Gastroesophageal sphincter (tissue), 4 donors: ENCODE measurements at regions not wholly inside any gene's neighbourhood (a gene's known extent, or its start where the extent isn't known, plus 50 kb on each side); places are given as distances from the start of the nearest gene placed in this dataset.

ENCODE experiments used
- ATAC-seq: fragments of 150-250 bp; one replicate; pipeline ENCODE4 v1.9.1; 2016; ENCODE audit warnings: mild to moderate bottlenecking, moderate library complexity
- H3K27ac ChIP-seq, 4 donors: fragments of 200-600 bp; sonication (generic) in 3 of 4; 1 replicate in 3 of 4; 2 replicates in 1 of 4; pipeline ENCODE4 v1.5.1; 2016 to 2019
- H3K27me3 ChIP-seq: fragments of 200-600 bp; sonication (generic); one replicate; pipeline ENCODE4 v1.5.1; 2019
- H3K36me3 ChIP-seq, 2 donors: fragments of 200-600 bp; sonication (generic); one replicate each; pipeline ENCODE4 v1.5.1; 2019; ENCODE audit warnings: control low read depth in 1 of 2
- H3K4me1 ChIP-seq, 3 donors: fragments of 200-600 bp; sonication (generic); 1 replicate in 2 of 3; 2 replicates in 1 of 3; pipeline ENCODE4 v1.5.1; 2016 to 2019; ENCODE audit warnings: control low read depth in 2 of 3
- H3K4me3 ChIP-seq, 2 donors: fragments of 200-600 bp; sonication (generic); one replicate each; pipeline ENCODE4 v1.5.1; 2019; ENCODE audit warnings: mild to moderate bottlenecking in 1 of 2, moderate library complexity in 1 of 2
- H3K9me3 ChIP-seq, 3 donors: fragments of 200-600 bp; sonication (generic); one replicate each; pipeline ENCODE4 v1.5.1; 2017 to 2019; ENCODE audit warnings: control low read depth in 2 of 3
- EP300 ChIP-seq: sonication (generic); formaldehyde crosslinking; IDR thresholded peaks from one replicate; pipeline ENCODE4 v1.6.1; 2017; ENCODE audit warnings: antibody characterized with exemption, mild to moderate bottlenecking
- POLR2A ChIP-seq, 2 donors: fragments of 450-650 bp; IDR thresholded peaks; one replicate each; pipeline ENCODE4 v1.6.1; 2017; ENCODE audit warnings: antibody characterized with exemption in 2 of 2, mild to moderate bottlenecking in 2 of 2, moderate library complexity in 1 of 2
- POLR2AphosphoS5 ChIP-seq: sonication (generic); formaldehyde crosslinking; IDR thresholded peaks from one replicate; pipeline ENCODE4 v1.6.1; 2017; ENCODE audit warnings: antibody characterized with exemption
- WGBS, 2 donors: methylation state at CpG; one replicate each; pipeline ENCODE4 v1.1.5; 2018; ENCODE audit warnings: low coverage in 1 of 2; 5-methylcytosine and 5-hydroxymethylcytosine counted together
- TF ChIP-seq, protein P1 (sequence below), 4 experiments: fragments of 200-600 bp in 2 of 4; fragments of 450-650 bp in 2 of 4; sonication (generic) in 1 of 4; IDR thresholded peaks; one replicate each; pipeline ENCODE4 v1.5.1; 2017 to 2019; ENCODE audit warnings: antibody characterized with exemption in 4 of 4, mild to moderate bottlenecking in 2 of 4, moderate library complexity in 2 of 4

DNA sequence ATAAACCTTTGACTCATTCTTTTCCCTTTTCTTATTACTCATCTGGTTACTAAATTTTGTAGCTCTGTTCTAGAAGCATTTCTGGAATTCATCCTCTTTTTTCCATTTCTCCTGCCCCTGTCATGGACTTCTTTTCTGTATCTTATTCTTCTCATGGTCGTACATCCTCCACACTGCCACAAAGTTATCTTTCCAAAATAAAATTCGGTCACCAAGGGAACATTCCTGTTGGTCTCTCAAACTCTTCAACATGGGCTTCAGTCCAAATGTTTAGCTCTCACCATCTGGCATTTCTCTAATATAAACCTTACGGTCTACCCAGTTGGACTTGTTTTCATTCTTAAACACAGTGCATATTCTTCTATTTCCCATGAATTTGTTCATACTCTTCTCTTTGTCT is 428.8 kb upstream of the ID4 start:
- peaks cover 0 to 10% (median 0%) of the 10 kb centered on the region in 3 donors for H3K4me1 ChIP-seq
- no peaks in the 10 kb centered on the region for H3K36me3 ChIP-seq
- no peak overlapping the region for H3K4me3 ChIP-seq
- ATAC-seq = no peak
- no peak overlapping the region for H3K27ac ChIP-seq
- 19 to 25% methylated on average over 3 of the region's 3 CpGs for WGBS, 2 donors
- H3K9me3 ChIP-seq = peaks cover 0 to 28% (median 0%) of the 10 kb centered on the region in 3 donors
- TF ChIP-seq POLR2A (IDR thresholded peaks at IDR 0.05) = no peak
- TF ChIP-seq, protein P1, sequence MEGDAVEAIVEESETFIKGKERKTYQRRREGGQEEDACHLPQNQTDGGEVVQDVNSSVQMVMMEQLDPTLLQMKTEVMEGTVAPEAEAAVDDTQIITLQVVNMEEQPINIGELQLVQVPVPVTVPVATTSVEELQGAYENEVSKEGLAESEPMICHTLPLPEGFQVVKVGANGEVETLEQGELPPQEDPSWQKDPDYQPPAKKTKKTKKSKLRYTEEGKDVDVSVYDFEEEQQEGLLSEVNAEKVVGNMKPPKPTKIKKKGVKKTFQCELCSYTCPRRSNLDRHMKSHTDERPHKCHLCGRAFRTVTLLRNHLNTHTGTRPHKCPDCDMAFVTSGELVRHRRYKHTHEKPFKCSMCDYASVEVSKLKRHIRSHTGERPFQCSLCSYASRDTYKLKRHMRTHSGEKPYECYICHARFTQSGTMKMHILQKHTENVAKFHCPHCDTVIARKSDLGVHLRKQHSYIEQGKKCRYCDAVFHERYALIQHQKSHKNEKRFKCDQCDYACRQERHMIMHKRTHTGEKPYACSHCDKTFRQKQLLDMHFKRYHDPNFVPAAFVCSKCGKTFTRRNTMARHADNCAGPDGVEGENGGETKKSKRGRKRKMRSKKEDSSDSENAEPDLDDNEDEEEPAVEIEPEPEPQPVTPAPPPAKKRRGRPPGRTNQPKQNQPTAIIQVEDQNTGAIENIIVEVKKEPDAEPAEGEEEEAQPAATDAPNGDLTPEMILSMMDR (IDR thresholded peaks at IDR 0.05) = no peak
- TF ChIP-seq POLR2AphosphoS5 = no peak
- TF ChIP-seq EP300 = no peak
- no peaks in the 10 kb centered on the region for H3K27me3 ChIP-seq

DNA sequence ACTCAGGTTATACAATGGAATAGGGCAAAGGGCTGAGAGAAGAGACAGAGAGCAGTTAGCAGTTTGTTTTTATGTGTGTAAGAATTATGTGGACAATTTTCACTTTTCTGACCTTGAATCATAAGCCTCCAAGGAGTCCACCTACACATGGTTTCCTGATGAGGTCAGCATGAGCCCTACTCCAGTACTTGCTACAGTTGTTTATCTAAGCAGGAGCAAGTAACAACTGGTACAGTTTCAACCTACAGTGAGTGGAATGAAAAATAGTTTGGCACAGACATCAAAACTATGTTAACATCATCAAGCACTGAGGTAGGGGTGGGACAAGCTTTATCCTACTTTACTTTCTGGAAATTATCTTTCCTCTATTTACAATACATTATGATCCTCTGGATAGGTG is 426.7 kb upstream of the ID4 start:
- no peak for ATAC-seq
- TF ChIP-seq, protein P1 (IDR thresholded peaks at IDR 0.05) = no peak
- Histone ChIP-seq H3K36me3 (no peaks in the 10 kb centered on the region), H3K27me3 (no peaks in the 10 kb centered on the region), H3K4me1 (peaks cover 0 to 10% (median 0%) of the 10 kb centered on the region in 3 donors), H3K9me3 (peaks cover 0 to 7% (median 0%) of the 10 kb centered on the region in 3 donors), H3K4me3 (no peak overlapping the region), H3K27ac (no peak overlapping the region)

DNA sequence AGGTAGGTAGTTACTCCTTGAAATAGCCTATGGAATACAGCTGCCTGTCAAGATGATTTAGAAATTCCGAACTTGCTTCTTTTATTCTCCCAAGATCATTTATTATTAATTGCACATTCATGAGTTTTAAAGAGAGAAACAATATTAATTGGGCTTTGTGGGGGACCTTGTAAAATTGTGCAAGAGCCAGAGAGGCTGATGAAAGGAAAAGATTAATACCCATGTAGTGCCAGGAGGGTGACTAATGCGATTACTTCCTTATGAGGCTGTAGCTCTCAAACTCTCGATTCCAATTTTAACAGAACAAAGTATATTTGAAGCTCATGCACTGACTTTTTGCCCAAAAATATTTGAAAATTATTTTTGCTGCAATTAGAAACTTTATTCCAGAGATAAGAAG is 423.8 kb upstream of the ID4 start:
- no peaks in the 10 kb centered on the region for H3K27me3 ChIP-seq
- H3K4me1 ChIP-seq = peaks cover 0 to 5% (median 0%) of the 10 kb centered on the region in 3 donors
- H3K36me3 ChIP-seq = no peaks in the 10 kb centered on the region
- ATAC-seq = no peak
- no peaks in the 10 kb centered on the region for H3K9me3 ChIP-seq
- H3K27ac ChIP-seq = no peak overlapping the region
- no peak overlapping the region for H3K4me3 ChIP-seq
- 41 to 43% methylated on average over 3 of the region's 3 CpGs for WGBS, 2 donors
- TF ChIP-seq POLR2AphosphoS5 = no peak

DNA sequence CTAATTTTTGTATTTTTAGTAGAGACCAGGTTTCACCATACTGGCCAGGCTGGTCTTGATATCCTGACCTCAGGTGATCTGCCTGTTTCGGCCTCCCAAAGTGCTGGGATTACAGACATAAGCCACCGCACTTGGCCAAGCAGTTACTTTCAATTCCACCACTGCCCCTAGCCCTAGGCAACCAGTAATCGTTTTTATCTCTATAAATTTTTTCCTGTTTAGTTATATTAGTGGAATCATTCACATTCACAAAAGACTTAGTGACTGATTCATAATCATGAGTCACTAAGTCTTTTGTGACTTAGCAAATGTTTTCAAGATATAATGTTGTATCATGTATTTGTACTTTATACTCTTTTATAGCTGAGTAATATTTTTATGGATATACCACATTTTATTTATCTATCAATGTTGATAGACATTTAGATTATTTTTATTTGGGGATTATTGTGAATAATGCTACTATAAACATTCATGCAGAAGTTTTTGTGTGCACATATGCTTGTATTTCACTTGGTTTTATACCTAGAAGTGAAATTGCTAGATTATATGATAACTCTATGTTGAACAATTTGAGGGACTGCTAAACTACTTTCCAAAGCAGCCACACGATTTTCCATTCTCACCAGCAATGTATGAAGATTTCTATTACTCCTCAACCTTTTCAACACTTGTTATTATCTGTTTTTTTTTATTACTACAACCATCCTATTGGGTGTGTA is 421.4 kb upstream of the ID4 start:
- TF ChIP-seq POLR2A (IDR thresholded peaks at IDR 0.05) = no peak
- TF ChIP-seq POLR2AphosphoS5 = no peak
- TF ChIP-seq, protein P1 (IDR thresholded peaks at IDR 0.05) = no peak
- no peak for TF ChIP-seq EP300
- 57 to 61% methylated on average over 3 to 4 of the region's 4 CpGs for WGBS, 2 donors
- no peak overlapping the region for H3K4me3 ChIP-seq
- H3K27ac ChIP-seq = no peak overlapping the region
- no peaks in the 10 kb centered on the region for H3K36me3 ChIP-seq
- H3K27me3 ChIP-seq = no peaks in the 10 kb centered on the region
- no peaks in the 10 kb centered on the region for H3K9me3 ChIP-seq
- ATAC-seq = no peak
- no peaks in the 10 kb centered on the region for H3K4me1 ChIP-seq

DNA sequence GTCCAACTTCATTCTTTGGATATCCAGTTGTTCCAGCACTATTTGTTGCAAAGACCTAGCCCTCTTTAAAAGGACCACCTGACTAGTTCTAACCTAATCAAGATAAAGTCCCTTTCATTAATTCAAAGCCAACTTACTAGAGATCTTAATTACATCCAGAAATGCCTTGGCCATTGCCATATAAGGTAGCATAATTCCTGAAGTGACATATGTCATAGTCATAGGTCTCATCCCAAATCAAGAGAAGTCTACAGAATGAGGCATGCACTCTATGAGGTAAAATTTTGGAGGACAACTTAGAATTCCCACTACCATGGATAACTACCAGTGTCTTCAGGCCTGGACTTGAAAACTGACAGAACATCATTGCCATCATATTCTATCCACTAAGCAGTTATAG is 420.4 kb upstream of the ID4 start:
- Histone ChIP-seq H3K27ac (no peak overlapping the region), H3K36me3 (no peaks in the 10 kb centered on the region), H3K4me3 (no peak overlapping the region), H3K9me3 (no peaks in the 10 kb centered on the region), H3K4me1 (no peaks in the 10 kb centered on the region), H3K27me3 (no peaks in the 10 kb centered on the region)
- no peak for ATAC-seq
- TF ChIP-seq, protein P1 (IDR thresholded peaks at IDR 0.05) = no peak
- TF ChIP-seq POLR2AphosphoS5 = no peak
- TF ChIP-seq POLR2A (IDR thresholded peaks at IDR 0.05) = no peak
- no peak for TF ChIP-seq EP300
